GM12872 (cell line): ENCODE measurements at regions not wholly inside any gene's neighbourhood (a gene's known extent, or its start where the extent isn't known, plus 50 kb on each side); places are given as distances from the start of the nearest gene placed in this dataset.

ENCODE experiments used
- TF ChIP-seq, protein P1 (sequence below): IDR thresholded peaks from 3 replicates; pipeline ENCODE4 v1.5.1; 2011; ENCODE audit warnings: low read depth, mild to moderate bottlenecking, low read length, moderate library complexity; ENCODE audit not compliant: insufficient read depth

DNA sequence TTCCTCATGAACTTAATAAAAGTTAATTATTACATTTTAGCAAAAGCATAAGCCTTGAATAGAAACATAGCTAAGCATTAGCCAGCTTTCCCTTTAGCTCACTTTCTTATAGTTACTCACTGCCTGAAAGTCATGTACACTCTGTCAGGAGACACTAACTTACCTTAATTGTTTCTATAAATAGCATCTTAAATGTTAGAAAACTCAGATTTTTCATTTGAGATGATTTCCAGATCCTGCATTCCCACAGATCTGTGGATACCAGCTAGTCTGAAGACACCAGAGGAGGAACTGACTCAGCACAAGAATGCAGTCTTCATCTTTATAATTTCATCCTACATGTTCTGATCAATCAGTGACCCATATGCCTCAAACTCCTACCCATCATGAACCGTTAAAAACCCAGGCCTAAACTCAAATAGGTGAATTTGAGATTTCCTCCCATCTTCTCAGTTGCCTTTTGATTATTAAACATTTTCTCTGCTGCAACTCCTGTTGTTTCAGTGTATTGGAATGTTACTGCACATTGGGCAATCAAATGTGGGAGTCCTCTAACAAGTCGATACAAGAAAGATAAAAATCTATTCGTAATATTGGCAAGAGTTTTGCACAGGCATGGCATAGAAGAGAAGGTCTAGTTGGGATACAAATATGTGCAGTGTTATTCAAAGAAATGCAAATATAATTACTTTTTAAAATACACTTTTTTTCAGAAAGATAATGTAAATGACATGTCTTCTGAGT is 857.4 kb upstream of the CDH2 start:
- TF ChIP-seq, protein P1, sequence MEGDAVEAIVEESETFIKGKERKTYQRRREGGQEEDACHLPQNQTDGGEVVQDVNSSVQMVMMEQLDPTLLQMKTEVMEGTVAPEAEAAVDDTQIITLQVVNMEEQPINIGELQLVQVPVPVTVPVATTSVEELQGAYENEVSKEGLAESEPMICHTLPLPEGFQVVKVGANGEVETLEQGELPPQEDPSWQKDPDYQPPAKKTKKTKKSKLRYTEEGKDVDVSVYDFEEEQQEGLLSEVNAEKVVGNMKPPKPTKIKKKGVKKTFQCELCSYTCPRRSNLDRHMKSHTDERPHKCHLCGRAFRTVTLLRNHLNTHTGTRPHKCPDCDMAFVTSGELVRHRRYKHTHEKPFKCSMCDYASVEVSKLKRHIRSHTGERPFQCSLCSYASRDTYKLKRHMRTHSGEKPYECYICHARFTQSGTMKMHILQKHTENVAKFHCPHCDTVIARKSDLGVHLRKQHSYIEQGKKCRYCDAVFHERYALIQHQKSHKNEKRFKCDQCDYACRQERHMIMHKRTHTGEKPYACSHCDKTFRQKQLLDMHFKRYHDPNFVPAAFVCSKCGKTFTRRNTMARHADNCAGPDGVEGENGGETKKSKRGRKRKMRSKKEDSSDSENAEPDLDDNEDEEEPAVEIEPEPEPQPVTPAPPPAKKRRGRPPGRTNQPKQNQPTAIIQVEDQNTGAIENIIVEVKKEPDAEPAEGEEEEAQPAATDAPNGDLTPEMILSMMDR: no peak

DNA sequence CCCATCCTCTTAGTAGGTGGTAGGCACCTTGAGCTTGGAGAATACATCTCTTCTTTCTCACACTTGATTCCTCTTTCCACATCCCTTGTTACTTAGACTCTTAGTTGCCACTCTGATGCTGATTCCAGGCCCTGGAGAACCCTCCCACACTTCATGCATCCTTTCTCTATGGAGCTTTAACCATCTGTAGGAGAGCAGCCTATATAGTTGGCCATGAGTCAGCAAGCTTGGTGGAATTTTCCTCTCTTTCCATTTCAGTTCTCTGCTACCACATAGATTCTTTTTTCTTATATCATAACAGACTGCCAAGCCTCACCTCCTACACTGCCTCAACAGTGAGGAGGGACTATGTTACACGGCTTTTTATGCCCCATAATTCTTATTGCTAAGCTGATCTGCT is 851.6 kb upstream of the CDH2 start:
- TF ChIP-seq, protein P1: no peak

DNA sequence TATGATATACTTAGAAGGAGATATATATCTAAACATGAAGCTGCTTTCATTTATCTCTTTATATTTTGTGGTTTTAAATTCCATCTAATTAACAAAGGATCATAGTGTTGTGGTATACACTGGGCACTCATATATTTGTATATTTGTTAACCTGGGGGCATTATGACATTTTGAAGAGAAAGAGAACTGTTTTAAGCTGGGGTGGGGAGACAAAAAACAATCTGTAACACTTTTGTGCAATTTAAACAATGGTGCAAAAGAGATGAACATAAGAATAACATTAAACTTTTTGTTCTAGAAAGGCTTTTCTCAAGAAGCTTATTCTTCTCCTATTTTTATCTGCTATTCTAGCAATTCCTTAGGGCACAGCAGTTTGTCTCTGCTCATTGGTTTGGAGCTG is 842.0 kb upstream of the CDH2 start:
- TF ChIP-seq, protein P1: no peak

DNA sequence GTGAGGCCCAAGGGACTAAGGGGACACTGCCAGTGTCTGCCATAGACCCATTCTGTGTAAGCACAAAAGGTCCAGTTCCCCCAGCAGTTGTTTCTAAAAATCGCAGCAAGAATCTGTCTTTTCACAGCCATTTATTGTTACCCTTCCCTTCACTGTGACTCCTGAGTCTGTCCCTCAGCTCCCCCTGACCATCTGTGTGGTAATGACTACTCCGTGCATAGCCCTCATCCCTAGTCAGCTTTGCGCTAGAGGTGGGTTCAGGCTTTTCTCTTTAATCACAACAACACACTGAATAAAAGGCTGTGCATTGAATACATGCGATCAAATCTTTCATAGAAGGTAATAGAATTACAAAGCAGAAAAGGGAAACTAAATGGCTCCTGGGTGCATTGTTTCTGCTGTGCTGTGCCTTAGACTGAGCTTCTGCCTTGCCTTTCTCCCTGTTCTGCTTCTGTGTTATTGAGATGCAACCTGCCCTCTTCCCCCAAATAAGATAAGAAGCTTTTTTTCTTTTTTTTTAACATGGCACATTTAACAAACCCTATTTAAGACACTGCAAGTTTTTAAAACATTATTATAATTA is 836.0 kb upstream of the CDH2 start:
- TF ChIP-seq, protein P1: no peak

DNA sequence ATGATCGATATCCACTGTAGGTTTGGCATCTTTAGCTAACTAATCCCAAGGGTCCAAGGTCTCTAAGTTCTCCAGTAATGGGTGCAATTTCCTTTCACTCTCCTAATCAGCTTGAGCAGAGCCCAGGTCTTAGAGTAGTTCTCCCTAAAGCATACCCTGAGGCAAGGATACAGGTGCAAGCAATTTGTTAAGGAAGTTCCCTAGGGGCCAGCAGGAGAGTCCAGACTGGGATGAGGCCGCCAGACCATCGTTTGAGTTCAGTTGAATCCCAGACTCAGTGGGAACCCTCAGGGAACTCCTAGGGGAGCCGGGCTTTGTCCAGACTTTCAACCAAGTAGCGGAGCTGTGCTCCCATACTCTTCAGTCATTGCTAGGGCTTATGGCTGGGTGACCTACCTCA is 835.4 kb upstream of the CDH2 start:
- TF ChIP-seq, protein P1: no peak

DNA sequence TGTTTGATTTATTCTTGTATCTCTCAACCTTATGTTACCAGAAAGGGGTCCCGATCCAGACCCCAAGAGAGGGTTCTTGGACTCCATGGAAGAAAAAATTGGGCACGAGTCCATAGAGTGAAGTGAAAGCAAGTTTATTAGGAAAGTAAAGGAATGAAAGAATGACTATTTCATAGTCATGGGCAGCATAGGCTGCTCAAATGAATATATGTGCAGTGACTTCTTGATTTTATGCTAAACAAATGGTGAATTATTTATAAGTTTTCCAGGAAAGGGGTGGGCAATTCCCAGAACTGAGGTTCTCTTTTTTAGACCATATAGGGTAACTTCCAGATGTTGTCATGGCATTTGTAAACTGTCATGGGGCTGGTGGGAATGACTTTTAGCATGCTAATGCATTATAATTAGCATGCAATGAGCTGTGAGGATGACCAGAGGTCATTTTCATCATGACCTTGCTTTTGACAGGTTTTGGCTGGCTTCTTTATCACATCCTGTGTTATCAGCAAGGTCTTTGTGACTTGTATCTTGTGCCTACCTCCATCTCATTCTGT is 832.4 kb upstream of the CDH2 start:
- TF ChIP-seq, protein P1: no peak

DNA sequence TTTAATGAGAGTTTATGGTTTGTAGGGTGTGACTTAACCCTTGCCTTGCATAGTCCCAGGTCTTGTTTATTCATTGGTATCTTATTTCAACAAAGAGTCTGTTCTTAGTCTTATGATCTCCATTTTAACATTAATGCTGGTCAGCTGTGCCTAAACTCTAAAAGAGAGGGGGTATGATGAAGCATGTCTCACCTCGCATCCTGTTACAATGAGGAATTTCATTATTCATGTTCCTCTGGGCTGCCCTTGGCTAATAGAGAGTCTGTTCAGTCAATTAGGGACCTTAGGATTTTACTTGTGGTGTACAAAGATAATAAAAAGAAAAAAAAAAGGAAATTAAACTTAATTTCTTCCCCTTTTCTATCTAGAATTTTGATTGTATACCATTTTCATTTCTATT is 831.9 kb upstream of the CDH2 start:
- TF ChIP-seq, protein P1: no peak
